NT2/D1 (cell line): ENCODE measurements at regions not wholly inside any gene's neighbourhood (a gene's known extent, or its start where the extent isn't known, plus 50 kb on each side); places are given as distances from the start of the nearest gene placed in this dataset.

Experiments used
- SUZ12 ChIP-seq: IDR thresholded peaks from 2 replicates; pipeline ENCODE4 v1.6.1; 2011; ENCODE audit not compliant: insufficient read length, insufficient read depth; ENCODE audit errors: extremely low read depth
- ZNF274 ChIP-seq: IDR thresholded peaks from 2 replicates; pipeline ENCODE4 v1.6.1; 2011; ENCODE audit warnings: mild to moderate bottlenecking, low read depth, low read length

DNA sequence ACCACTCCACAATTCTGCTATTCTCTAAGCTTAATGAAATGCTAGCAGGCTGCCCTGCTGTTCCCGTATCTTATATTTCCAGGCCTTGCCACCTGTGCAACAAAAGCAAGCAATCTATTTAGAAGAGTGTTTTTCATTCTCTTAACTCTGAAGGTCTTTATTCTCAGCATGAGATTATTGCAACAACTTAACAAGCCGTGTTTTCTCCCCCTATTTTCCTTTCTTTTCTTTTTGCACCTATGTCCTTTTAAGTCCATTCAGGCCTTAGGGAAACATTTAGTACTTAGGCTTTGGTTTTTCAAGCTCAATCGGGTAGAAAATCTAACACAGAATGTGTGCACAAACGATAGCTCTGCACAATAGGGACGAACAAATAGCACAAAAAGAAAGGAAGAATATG is 89.6 kb upstream of the DMRTA1 start:
- TF ChIP-seq ZNF274 (no peak), SUZ12 (no peak)
